Erythroblast (primary cell): ENCODE measurements at regions not wholly inside any gene's neighbourhood (a gene's known extent, or its start where the extent isn't known, plus 50 kb on each side); places are given as distances from the start of the nearest gene placed in this dataset.

Experiments
- GATA1 ChIP-seq: IDR thresholded peaks from 2 replicates; pipeline ENCODE4 v1.6.1; 2011; ENCODE audit warnings: low read depth, mild to moderate bottlenecking, control low read depth, low read length, moderate library complexity
- POLR2A ChIP-seq: IDR thresholded peaks from 2 replicates; pipeline ENCODE4 v1.6.1; 2011; ENCODE audit warnings: mild to moderate bottlenecking, low read length

- TF ChIP-seq POLR2A (no peak), GATA1 (no peak)
These were observed 893.3 kb upstream of the LRFN5 start for GRCh38 chr14:40713387-40713786.
